GDM1 (cell line): ENCODE measurements at regions not wholly inside any gene's neighbourhood (a gene's known extent, or its start where the extent isn't known, plus 50 kb on each side); places are given as distances from the start of the nearest gene placed in this dataset.

ENCODE experiments used
- DNase-seq: peaks from one replicate; lab custom pipeline; 2025; lab: John Stamatoyannopoulos, UW

DNA sequence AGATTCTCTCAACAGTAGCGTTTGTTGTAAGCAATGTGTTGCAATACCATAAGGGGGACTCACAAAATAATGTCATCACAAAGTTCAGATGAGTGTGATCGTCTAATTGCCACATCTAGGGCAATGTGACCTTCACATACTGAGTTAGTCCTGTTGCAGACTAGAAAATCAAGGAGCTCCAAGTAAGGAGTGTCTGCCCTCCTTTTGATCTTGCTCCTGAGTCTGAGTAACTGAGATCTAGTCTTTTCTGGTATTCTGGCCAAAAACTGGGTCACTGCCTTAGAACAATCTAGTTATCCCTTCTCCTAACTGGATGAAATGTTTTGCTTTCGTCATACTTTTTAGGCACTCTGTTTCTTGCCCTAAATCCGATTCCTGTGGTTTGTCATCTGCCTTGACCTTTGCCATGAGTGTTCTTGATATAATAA, 712.1 kb downstream of the CDH11 start:
- DNase-seq, result no peak

DNA sequence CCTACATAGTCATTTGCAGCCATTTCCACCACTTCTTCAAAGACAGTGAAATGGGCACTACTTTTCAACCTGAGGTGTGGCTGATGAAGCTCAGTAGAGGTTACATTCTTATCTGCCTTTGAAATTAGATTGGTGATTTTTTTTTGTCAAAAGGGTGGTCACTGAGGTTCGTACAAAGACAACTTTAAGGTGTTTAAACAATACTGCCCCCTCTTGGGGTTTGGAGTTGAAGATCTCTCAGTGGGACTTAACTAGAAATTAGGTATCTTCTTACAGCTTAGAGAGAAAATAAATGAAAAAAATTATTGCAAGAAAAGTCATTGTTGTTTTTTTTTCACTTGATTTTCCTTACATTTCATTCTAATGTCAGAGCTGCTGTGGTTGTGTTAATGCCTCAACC, 713.2 kb downstream of the CDH11 start:
- no peak for DNase-seq

DNA sequence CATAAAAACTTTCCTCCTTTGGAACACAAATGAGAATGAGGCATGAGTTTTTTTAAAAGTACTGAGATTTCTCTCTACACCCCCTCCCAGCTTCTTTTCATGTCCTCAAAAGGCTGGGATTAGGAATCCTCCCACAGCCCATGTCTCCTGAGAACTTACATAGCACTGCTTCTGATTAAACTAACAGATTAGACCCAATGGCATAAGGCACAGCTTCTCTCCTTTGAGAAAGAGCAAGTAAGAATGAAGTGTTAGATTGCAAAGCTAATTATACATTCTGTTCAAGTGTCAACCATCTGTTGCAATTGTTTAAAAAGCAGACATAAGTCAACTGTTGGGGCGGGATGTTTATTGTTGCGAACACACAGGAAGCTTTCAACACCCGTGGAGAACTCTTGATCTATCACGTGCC, 715.1 kb downstream of the CDH11 start:
- DNase-seq, result no peak

DNA sequence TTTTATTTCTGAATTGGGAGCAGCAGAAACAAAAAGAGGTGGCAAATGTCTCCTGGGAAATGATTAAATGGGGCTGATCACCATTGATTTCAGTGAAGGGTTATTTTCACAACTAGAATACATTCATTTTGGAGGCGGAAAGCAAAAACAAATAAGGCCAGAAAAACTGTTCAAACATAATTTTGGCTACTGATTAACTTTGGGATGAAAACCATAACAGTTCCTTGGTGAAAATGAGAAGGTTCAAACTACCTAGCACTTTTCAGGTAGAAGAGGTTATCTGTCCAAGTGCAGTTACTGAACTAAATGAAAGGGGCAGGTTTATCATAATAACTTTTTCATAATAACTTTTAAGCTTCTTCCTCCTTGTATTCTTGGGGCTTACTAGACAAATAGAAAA, 718.5 kb downstream of the CDH11 start:
- no peak for DNase-seq

DNA sequence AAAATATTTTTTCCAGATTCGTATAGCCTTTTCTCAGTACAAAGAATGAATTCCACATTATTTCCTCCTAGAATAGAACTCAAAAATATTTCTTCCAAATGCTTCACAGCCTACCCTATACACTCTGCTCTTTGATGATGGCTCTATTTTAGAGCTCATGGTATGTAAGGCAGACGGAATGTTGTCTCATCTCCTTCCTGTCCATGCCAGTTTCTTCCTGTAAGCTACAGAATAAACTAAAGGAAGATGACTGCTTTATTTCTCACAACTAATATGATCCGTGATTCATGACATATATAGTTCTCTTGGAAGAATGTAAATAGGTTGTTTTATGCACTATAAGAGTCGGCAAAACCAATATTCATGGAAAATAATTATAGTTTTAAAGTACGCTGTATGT, 723.1 kb downstream of the CDH11 start:
- no peak for DNase-seq

DNA sequence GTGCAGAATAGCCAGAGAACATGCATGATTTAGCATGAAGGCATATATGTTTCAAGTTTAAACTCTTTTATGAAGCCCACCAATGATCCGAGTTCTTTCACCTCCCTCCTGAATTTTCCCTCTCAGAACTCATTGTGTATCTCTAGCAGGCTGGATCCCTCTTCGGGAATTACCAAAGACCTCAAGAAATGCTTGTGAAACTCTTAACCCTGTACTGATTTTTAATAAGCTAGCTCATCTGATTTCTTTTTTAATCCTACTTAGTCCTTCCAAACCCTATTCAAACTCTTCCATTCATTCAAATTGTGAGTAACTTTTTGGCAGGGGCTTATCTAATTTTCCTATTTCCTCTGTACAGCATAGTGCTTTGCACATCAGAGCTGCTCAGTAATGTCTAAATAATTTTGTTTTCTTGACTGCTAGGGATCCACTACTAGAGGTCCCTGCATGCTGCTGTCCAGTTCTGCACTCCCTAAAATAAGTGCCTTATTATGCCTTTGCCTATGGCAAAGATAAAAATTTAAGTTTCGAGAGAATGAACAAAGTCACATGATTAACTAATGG, 723.8 kb downstream of the CDH11 start:
- DNase-seq, result no peak

DNA sequence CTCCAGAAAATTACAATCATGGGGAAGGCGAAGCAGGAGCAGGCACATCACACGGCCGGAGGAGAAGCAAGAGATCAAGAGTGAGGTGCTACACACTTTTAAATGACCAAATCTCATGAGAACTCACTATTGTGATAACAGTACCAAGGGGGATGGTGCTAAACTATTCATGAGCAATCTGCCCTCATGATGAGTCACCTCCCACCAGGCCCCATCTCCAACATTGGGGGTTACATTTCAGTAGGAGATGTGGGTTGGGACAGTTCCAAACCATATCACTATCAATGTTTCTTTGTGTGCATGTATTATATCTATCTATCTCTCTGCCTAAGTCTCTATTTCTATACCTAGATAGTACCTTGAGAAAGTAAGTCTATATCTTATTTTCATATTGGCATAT, 724.8 kb downstream of the CDH11 start:
- DNase-seq, result no peak

DNA sequence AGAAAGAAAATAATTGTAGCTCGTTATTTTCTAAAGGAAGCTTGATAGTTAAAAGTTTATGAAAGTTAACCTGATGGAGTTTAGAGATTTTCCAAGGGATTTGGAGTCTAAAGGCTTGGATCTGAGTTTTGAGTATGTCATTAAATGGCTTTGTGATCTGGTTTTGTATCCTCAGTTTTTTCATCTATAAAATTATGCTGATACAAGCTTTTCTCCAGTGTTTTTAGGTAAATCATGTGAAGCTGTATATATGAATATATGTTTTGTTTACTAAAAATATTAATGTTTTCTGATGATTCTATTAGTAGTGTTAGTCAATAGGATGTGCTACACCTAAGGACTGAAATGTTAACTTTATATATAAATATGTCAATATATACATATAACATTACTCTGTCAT, 727.8 kb downstream of the CDH11 start:
- DNase-seq, result no peak

DNA sequence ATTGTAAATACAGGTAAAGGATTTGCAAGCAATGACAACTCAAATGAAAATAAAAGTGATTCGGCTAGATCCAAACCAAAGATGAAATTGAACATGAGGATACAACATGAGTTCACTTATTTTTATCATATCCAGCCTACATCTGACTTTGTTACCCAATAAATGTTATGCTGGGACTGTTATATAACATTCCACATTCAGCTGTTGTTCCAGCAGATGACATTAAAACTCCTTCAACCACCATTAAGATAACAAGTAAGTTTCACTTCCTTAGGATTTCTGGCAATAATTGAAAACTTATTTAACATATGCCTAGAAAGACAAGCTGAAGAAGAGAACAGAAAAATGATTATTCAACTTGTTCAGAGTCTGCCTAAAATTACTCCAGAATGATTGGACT, 729.4 kb downstream of the CDH11 start:
- no peak for DNase-seq

DNA sequence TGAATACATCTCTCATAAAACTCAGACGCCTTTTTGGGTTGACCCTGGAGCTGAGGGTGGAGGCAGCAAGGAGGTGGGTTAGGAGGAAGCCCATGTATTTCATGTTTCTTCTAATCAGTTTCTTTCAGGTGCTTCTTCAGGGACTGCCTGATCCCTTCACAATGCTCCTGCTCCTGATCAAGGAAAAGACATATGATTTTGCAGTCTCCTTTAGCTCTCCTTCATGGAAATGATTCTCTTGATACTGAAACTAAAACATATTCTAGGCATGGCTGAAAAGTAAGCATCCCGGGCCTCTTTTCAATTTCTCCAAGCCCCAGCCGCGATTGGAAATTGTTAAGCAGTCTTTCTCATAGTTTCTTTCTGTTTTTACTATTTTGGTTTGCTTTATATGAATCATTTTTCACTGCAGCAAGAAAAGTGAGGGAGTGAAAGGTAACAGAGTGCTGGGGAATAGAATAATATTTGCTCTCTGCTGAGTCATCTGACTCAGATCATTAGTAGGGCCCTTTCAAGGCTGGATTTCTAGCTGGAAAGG, 730.7 kb downstream of the CDH11 start:
- DNase-seq, result no peak

DNA sequence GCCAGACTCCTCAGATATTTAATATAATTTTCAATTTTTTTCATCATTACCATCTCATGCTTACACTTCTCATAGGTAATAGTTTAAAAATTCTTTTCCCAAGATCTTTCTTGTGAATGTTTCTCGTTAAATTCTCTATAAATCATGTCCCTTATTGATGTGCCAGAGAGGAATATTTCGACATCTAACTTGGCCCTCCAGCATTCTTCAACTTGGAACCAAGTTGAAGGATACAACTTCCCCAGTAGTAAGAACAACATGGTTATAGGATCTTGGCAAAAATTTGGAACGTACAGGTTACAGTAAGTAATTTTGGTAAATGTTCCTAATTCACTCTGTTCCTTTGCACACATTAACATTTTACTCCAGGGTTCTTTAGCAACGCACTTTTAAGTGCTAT, 731.8 kb downstream of the CDH11 start:
- no peak for DNase-seq

DNA sequence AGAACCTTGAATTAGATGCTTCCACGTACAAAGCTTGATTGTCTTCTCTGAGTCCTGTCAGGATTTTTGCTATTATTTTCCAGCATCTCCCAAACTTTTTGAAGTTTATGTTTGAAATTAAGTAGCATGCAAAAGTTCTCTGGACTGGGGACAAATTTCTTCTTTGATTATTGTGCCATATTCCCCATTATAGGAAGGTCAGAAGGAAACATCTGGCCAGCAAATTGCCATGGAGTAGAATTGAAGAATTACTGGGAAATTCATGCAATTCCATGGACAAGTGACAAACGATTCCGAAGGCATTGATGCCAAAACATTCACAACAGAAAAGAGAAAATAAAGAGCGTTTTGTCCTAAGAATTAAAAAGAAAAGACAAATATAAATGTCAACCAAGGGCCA, 737.2 kb downstream of the CDH11 start:
- no peak for DNase-seq

DNA sequence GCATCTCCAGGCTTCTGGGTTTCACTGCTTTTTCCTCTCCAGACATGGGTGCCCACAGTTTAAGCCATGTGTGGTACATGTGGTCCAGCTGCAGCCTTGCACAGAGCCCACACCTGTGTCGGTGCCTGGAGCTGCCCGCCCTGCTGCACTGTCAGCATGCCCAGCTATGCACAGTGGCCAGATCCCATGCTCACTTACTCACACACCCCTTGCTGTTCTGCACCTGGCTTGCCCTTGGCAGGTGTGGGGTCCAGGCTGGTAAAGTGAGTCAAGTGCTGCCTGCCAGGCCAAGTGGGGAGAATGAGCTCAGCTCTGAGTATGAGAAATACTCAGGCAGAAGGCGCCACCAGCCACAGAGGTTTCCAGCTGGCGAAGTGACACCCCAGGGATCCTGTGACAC, 739.9 kb downstream of the CDH11 start:
- DNase-seq, result no peak

DNA sequence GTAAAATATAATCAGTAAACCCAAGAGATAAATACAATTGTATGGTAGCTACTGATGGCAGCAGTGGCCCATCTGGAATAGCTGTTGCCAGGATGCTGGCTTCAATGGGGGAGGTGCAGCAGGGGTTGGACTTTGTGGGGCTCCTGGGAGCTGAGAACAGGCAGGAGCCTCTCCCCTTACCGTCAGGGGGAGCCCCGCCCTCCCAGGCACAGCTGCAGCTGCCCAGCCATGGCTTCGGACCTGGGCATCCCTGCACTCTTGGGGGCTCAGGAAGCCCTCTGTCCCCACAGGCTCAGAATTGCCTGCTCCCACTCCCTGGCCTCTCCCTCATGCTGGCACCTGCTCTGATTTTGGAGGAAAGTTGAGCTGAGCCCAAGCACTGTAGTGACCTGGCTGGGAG, 741.1 kb downstream of the CDH11 start:
- no peak for DNase-seq

DNA sequence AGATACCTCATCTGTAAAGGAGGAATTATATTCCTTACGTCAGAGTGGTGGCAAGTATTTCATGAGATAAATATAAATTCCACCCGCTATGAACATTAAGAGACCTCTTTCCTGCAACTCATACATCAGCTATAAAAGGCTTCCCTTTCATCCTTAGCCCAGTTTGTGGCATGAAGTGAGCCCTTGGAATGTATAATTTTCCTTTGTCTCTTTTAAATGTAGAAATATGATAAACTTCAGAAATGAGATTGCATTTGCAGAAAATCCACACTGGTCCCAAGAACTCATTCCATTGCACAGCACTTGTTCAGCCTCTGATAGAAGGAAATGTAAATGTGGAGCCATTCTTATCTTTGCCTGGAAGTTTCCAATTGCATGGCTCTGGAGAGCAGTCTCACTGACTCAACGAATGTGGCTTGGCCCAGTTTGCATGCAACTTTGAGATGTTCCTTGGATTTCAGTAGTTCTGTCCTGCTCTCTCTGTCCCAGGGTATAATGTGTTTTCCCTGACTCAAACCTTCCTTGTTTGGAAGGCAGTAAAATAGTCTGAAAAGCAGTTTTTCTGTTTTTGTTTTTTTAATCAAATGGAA, 746.4 kb downstream of the CDH11 start:
- DNase-seq, result no peak

DNA sequence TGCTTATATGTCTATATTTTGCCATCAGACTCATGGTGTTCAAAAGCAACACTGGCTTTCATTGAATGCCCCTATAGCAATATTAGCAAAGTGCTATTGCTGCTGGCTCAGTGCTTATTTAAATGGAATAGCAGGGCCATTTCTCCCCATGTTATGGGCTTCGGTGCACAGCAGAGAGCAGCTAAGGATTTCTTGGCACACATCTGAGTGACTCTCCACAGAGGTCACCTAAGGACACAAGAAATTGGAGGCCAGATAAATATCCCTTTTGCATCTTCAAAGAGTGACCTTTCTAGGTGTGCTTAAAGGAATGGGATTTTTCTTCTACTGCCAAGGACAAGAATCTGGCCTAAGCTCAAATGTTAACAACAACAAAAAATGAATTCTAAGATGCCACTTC, 751.8 kb downstream of the CDH11 start:
- DNase-seq, result no peak

DNA sequence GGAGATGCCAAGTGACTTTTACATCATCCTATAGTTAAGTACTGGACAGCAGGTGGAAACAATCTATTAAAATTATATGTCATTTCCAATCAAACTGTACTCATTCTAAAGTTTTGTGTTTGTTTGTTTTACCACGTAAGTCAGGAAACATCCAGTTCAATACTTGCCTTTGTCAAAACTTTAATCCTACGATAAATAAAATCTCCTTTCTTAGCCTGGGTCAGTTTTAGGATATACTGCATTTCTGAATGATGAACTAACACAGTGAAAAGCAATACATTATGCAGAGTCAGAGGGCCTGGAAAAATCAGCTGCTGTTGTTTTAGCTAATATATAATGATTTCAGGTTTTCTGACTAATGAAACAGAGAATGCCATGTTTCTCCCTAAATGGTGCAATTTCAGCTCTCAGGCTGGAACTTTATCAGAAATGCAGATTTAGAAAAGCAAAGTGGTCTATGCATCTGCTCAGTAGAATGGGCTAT, 756.4 kb downstream of the CDH11 start:
- no peak for DNase-seq

DNA sequence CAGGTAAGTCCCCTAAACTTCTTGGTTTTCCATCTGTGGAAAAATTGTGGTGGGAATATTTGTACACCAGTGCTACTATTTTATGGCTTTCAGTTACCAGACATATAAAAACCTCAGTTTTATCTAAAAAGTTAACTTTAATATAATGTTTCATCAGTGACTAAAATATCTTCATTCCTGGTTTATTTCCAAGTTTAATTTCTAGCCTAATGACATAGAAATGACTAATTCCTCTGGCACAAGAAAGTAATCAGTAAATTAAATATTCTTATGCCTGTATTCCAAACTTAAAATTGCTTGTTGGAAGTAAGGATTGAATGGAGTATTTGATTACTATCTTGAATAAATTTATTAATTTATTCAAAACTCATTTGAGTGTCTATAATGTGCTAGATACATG, 757.0 kb downstream of the CDH11 start:
- no peak for DNase-seq

DNA sequence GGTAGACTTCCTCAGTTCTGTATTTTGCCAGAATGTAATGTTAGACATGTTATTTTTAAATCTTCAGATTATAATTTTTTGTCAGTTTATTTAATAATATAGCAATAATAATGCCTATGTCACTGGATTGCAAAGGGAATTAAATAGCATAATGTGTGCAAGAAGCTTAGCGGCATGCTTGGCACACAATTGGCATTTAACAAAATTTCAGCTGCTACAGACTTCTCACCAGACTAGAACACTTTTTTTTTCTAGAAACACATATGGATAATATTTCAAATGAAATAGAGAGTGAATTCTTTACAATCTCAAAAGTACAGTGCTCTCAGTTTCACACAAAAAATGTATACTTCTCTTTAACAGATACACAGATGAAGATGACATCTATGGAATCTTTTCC, 757.4 kb downstream of the CDH11 start:
- no peak for DNase-seq

DNA sequence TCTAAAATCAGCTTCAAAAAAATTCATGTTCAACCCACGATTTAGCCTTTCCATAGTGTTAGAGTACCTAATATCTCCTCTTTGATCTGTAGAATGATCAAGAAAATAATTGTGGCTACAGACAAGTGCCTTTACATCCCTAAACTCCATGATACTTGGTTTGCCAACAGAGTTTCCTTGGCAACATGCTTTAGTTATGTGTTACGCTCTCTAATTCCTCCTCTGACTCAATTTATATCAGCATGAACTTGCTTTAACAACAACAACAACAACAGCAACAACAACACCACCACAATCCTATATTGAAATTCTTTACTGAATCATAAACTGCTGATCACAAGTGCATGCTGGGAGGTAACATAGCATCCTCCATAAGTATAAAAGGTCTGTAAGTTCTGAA, 757.8 kb downstream of the CDH11 start:
- DNase-seq, result no peak

DNA sequence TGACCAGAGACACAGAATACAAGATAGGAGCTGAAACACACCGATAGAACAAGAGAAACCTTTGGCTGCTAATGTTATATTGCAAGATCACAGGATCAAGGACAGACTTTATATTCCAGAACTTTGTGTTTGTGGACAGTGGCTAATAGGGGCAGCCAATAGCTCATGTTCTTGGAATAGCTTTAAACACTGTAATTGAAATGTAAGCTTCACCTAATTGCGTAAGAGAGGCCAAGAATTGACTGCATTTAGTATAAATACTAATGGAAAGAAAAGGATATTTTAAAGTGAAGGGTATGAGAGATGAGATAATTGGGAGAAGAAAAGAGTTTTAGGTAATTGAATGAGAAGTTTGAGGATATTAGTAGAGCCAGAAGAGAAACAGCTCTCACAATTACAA, 758.8 kb downstream of the CDH11 start:
- no peak for DNase-seq

DNA sequence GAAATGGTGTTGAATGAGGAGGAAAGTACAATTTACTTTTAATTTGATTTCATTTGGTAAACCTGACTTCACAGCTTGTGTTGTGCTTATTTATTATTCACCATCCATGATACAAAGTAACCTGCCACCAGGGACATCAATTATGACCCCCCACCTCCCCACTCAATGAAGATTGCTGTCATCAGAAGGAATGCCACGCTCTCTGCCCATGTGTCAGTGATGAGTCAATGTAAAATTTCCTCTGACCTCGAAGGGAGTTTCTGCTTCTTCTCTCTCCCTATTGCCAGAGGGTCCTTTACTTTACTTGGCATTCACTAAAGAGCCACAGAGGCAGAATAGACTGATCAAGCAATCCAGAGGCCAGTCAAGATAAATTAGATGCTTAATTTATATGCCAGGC, 759.7 kb downstream of the CDH11 start:
- DNase-seq, result no peak

DNA sequence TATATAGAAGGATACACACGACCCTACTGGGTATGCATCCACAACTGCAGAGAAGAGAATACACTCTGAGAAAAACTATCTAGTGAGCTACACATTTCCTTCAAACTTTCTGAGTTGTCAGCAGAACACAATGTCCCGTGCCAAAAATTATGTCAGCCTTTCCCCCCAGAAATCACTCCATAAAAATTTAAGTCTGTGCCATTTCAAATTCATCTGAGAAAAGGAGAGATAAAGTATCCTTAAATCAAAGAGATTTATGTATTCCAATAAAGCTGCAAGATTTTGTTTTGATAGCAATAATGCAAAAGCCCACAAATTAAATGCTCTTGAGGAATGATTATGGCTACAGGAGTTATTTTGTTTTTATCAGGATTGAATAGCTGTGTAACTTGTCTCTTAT, 760.1 kb downstream of the CDH11 start:
- no peak for DNase-seq

DNA sequence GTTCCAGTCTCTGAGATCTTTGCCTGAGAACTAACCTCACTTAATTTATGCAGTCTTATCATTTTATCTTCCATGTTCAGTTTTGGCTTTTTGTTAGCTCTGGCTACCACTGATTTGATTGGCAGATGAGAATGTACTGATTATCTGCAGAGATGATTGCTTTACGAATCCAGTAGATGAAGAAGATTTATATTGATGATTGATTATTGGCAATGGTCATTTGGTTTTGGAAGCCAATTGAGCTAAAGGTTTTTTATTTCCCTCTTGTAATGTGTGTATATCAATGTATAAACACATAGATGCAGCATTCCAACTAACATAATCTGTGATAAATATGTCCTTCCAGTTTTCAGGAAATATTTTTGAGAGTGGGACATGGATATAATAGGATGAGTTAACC, 763.6 kb downstream of the CDH11 start:
- no peak for DNase-seq
